CD4-positive, alpha-beta memory T cell (primary cell): ENCODE measurements at regions not wholly inside any gene's neighbourhood (a gene's known extent, or its start where the extent isn't known, plus 50 kb on each side); places are given as distances from the start of the nearest gene placed in this dataset.

Source experiments
- CTCF ChIA-PET: fragments of 350-600 bp; sonication (Branson Sonifier 250); formaldehyde crosslinking; loops from one replicate; lab custom pipeline; 2021; ENCODE audit warnings: inconsistent platforms; ENCODE audit not compliant: partially characterized antibody; lab: Charles Lee
- POLR2A ChIA-PET: fragments of 350-600 bp; sonication (Branson Sonifier 250); formaldehyde crosslinking; loops from one replicate; lab custom pipeline; 2021; ENCODE audit not compliant: partially characterized antibody; lab: Charles Lee
- DNase-seq, 5 donors: peaks; one replicate each; pipeline versions ENCODE4 v3.0.0 to v3.0.0-alpha.2; 2020 to 2022; ENCODE audit warnings: mixed read lengths in 1 of 5
- H3K27ac ChIP-seq: one replicate; pipeline ENCODE4 v1.7.0; 2013; ENCODE audit warnings: low read depth, low read length
- H3K27me3 ChIP-seq: 2 replicates; pipeline ENCODE4 v1.7.0; 2013; ENCODE audit warnings: mild to moderate bottlenecking, low read length, moderate library complexity; ENCODE audit not compliant: insufficient read depth
- H3K36me3 ChIP-seq: 2 replicates; pipeline ENCODE4 v1.7.0; 2013; ENCODE audit warnings: mild to moderate bottlenecking, low read length, moderate library complexity; ENCODE audit not compliant: insufficient read depth
- H3K4me1 ChIP-seq: 2 replicates; pipeline ENCODE4 v1.7.0; 2013; ENCODE audit warnings: mild to moderate bottlenecking, low read length, moderate library complexity; ENCODE audit not compliant: insufficient read depth
- H3K4me3 ChIP-seq, 2 donors: one replicate each; pipeline ENCODE4 v1.7.0; 2013; ENCODE audit warnings: low read length in 2 of 2, mild to moderate bottlenecking in 1 of 2
- H3K9me3 ChIP-seq, 2 donors: one replicate each; pipeline ENCODE4 v1.7.0; 2013; ENCODE audit warnings: low read length in 2 of 2, control low read depth in 1 of 2; ENCODE audit not compliant: control insufficient read depth in 1 of 2
- H3K27ac Mint-ChIP-seq, 7 donors: one replicate each; pipeline ENCODE4 v1.8.0; 2020 to 2021; ENCODE audit warnings: mixed read lengths in 7 of 7, mild to moderate bottlenecking in 6 of 7, inconsistent platforms in 3 of 7, moderate library complexity in 3 of 7
- H3K27me3 Mint-ChIP-seq, 2 donors: one replicate each; pipeline ENCODE4 v1.8.0; 2020 to 2021; ENCODE audit warnings: mixed read lengths in 2 of 2
- H3K36me3 Mint-ChIP-seq, 2 donors: one replicate each; pipeline ENCODE4 v1.8.0; 2020 to 2021; ENCODE audit warnings: mixed read lengths in 2 of 2, inconsistent platforms in 1 of 2, mild to moderate bottlenecking in 1 of 2
- H3K4me1 Mint-ChIP-seq, 4 donors: one replicate each; pipeline ENCODE4 v1.8.0; 2020 to 2021; ENCODE audit warnings: mixed read lengths in 4 of 4, mild to moderate bottlenecking in 1 of 4
- H3K4me3 Mint-ChIP-seq, 8 donors: one replicate each; pipeline ENCODE4 v1.8.0; 2020 to 2021; ENCODE audit warnings: mixed read lengths in 8 of 8, mild to moderate bottlenecking in 7 of 8, moderate library complexity in 6 of 8, inconsistent platforms in 3 of 8
- H3K9me3 Mint-ChIP-seq, 8 donors: one replicate each; pipeline ENCODE4 v1.8.0; 2020 to 2021; ENCODE audit warnings: mixed read lengths in 8 of 8, mild to moderate bottlenecking in 5 of 8, inconsistent platforms in 3 of 8, moderate library complexity in 1 of 8
- intact Hi-C: fragments of 100-400 bp; cut with micrococcal nuclease; formaldehyde crosslinking; loops from one replicate; pipeline ENCODE4 v1.15.1; 2023

DNA sequence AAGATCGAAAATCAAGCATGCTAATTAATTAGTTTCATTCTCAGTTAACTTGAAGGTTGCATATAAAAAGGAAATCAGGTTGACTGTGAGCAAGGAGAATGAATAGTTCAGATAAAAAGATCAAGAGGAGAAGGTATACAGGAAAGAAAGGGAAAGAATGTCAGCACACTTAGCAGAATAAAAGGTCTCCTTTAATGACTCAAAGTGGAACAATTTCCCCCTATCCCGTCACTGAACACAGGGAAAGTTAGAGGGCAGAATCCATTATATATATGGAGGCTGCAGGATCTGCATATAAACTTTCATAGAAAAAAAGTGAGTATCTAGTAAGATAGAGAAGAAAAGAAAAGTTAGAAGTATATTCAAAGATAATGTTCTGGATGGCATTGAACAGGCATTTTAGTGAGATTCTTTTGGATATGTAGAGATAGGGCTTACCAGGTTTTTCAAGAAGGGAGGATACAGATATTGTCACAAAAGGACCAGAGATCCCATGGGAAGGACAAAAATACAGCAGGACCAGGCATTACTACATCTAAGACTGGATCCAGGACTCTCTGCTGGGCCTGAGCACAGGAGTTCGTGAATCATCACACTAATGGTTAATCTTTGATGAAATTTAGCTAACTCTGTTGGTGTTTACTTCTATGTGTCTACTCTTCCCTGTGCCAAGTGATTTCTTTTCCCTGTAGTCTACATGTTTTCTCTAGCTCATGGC is 988.2 kb upstream of the ARRDC3 start:
- Histone ChIP-seq H3K4me3 (no peak overlapping the region), H3K9me3 (no peaks in the 10 kb centered on the region), H3K27me3 (no peaks in the 10 kb centered on the region), H3K27ac (no peak overlapping the region), H3K4me1 (no peaks in the 10 kb centered on the region), H3K36me3 (no peaks in the 10 kb centered on the region)
- no peak for DNase-seq
- ChIA-PET CTCF (no interaction called here), POLR2A (no interaction called here)
- no peak overlapping the region for H3K4me3 Mint-ChIP-seq
- no peaks in the 10 kb centered on the region for H3K36me3 Mint-ChIP-seq
- no peaks in the 10 kb centered on the region for H3K27me3 Mint-ChIP-seq
- no peak overlapping the region for H3K27ac Mint-ChIP-seq
- no peaks in the 10 kb centered on the region for H3K4me1 Mint-ChIP-seq
- H3K9me3 Mint-ChIP-seq: peaks cover 0 to 16% (median 5%) of the 10 kb centered on the region in 8 donors
- intact Hi-C loops: no loop called here

DNA sequence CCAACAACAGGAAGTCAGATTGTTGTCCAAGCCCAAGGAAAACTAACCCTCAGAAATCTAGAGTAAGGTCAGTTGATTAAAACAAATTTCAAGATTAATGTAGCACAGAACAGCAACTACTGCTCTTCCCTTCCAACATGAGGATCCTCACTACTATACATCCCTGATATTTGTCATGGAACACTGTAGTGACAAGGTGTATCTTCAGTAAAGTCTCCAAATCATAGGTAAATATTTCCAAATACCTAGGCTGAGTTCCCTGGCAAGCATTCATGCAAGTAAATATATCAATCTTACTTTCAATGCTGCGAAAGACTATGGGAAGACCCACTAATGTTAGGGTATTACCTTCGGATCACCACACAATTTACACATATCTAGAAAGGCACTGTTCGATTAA is 986.9 kb upstream of the ARRDC3 start:
- Histone ChIP-seq H3K4me3 (no peak overlapping the region), H3K36me3 (no peaks in the 10 kb centered on the region), H3K9me3 (no peaks in the 10 kb centered on the region), H3K4me1 (no peaks in the 10 kb centered on the region), H3K27me3 (no peaks in the 10 kb centered on the region), H3K27ac (no peak overlapping the region)
- POLR2A ChIA-PET: no interaction called here
- intact Hi-C loops: no loop called here
- Mint-ChIP-seq H3K27me3 (no peaks in the 10 kb centered on the region), H3K9me3 (peaks cover 0 to 16% (median 5%) of the 10 kb centered on the region in 8 donors), H3K27ac (no peak overlapping the region), H3K4me1 (no peaks in the 10 kb centered on the region), H3K4me3 (no peak overlapping the region), H3K36me3 (no peaks in the 10 kb centered on the region)
- DNase-seq: no peak
- CTCF ChIA-PET: no interaction called here

DNA sequence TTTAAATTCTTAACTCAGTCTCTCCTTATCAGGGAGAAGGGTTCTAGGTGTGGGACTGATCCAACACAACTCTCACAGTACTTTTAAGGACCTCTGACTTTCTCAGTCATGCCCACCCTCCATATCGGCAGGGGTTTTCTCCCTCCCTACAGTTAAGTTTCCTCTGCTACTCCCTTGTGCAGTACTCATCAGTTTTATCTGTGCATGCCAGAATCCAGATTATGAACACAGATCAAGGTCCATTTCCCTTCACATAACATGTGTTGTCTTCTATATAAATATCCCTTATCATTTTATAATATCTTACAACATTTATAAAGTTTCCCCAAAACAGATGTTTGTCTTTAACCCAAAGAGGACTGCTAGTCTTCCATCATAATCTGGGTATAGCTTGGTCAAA is 986.5 kb upstream of the ARRDC3 start:
- H3K36me3 Mint-ChIP-seq: no peaks in the 10 kb centered on the region
- no peaks in the 10 kb centered on the region for H3K4me1 Mint-ChIP-seq
- DNase-seq: no peak
- Histone ChIP-seq H3K4me1 (no peaks in the 10 kb centered on the region), H3K27me3 (no peaks in the 10 kb centered on the region), H3K9me3 (no peaks in the 10 kb centered on the region), H3K4me3 (no peak overlapping the region), H3K36me3 (no peaks in the 10 kb centered on the region), H3K27ac (no peak overlapping the region)
- H3K9me3 Mint-ChIP-seq: peaks cover 0 to 16% (median 5%) of the 10 kb centered on the region in 8 donors
- H3K27me3 Mint-ChIP-seq: no peaks in the 10 kb centered on the region
- no peak overlapping the region for H3K4me3 Mint-ChIP-seq
- POLR2A ChIA-PET: no interaction called here
- CTCF ChIA-PET: no interaction called here
- no peak overlapping the region for H3K27ac Mint-ChIP-seq
- intact Hi-C loops: no loop called here

DNA sequence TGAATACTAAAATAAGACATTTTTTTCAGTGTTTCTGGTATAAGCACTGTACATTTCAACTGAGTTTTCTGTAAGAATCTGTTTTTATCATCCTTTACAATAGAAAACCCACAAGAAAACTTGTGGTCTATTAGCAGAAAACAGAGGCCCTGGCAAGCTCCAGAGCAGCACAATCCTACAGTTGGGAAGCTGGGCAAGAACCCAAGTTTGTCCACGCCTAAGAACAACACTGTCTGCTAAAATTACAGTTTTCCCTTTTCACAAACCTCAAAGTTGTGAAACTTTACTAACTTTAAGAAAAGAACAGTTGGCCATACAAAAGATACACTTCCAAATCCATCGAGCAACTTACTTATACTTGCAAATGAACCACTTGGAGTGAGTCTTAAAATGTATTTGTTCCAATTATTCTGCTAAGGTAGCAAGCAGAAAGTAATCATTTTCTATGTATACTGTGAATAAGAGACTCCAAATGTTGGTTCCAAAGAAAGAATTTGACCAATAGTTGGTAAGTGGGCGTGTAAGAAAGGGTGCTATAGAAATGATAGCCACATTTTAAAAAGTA is 982.0 kb upstream of the ARRDC3 start:
- H3K36me3 ChIP-seq: no peaks in the 10 kb centered on the region
- intact Hi-C loops: no loop called here
- Mint-ChIP-seq H3K4me3 (no peak overlapping the region), H3K27ac (no peak overlapping the region), H3K9me3 (peaks cover 0 to 18% (median 5%) of the 10 kb centered on the region in 8 donors), H3K27me3 (no peaks in the 10 kb centered on the region), H3K36me3 (no peaks in the 10 kb centered on the region), H3K4me1 (no peaks in the 10 kb centered on the region)
- H3K27me3 ChIP-seq: no peaks in the 10 kb centered on the region
- CTCF ChIA-PET: no interaction called here
- H3K27ac ChIP-seq: no peak overlapping the region
- H3K4me3 ChIP-seq: no peak overlapping the region
- no peak for DNase-seq
- POLR2A ChIA-PET: no interaction called here
- no peaks in the 10 kb centered on the region for H3K9me3 ChIP-seq
- no peaks in the 10 kb centered on the region for H3K4me1 ChIP-seq

DNA sequence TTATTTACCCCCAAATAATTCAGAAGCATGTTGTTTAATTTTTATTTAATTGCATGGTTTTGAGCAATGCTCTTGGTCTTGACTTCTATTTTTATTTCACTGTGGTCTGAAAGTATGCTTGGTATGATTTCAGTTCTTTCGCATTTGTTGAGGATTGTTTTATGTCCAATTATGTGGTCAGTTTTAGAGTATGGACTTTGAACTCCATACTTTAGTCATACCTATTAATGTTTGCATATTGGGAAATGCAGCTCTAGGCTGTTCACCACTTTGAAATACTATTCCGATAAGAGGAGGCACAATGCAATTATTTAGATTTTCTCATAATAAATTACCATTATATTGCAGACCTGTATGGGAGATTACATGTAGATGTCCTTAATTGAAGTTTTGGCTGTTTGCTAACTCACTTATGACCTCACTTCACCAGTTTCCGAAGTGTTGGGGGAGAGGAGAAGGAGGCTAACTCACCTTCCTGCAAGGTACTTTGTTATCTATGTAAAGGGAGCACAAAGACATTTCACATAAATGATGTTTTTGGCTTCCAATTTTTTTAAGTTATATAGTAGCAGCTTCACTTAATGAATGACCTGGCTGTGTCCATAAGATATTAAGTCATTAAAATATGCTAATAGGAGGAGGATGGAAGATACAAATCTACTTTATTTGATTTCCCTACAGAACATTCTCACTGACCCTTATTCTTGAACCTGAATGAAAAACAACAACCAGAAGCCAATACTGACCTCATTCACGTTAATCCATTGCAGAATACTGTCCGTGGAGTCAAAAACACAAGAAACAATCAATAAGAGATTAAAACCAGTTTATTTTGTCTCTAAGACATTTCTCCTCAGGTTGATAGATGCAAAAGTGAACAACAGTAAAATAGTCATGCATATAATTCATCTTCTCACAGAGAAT is 970.3 kb upstream of the ARRDC3 start:
- H3K36me3 Mint-ChIP-seq: no peaks in the 10 kb centered on the region
- no peak for DNase-seq
- H3K9me3 Mint-ChIP-seq: peaks cover 0 to 38% (median 12%) of the 10 kb centered on the region in 8 donors
- ChIA-PET CTCF (no interaction called here), POLR2A (no interaction called here)
- no peaks in the 10 kb centered on the region for H3K36me3 ChIP-seq
- intact Hi-C loops: no loop called here
- H3K4me1 Mint-ChIP-seq: no peaks in the 10 kb centered on the region
- H3K9me3 ChIP-seq: no peaks in the 10 kb centered on the region
- no peaks in the 10 kb centered on the region for H3K4me1 ChIP-seq
- no peak overlapping the region for H3K27ac Mint-ChIP-seq
- H3K27me3 ChIP-seq: no peaks in the 10 kb centered on the region
- H3K4me3 ChIP-seq: no peak overlapping the region
- no peak overlapping the region for H3K27ac ChIP-seq
- H3K27me3 Mint-ChIP-seq: no peaks in the 10 kb centered on the region
- no peak overlapping the region for H3K4me3 Mint-ChIP-seq

DNA sequence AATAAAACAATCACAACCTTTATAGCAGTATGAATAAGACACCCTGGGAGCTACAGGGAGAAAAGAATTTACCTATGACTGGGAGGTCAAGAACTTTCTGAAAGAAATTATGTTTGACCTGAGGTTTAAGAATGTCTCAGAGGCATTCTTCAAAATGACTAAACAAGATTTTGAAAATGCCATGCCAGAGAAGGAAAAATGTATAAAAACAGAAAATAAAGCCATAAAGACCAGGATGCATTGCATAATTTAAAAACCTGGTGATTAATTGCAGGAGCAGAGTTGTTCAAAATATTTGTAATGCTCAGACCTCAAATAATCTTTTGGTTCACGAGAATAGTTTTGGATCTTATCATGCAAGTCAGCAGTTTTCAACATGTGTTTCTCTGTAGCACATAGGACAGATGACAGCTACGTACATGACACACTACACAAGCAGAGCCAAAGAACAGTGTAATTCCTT is 954.7 kb upstream of the ARRDC3 start:
- Mint-ChIP-seq H3K4me3 (no peak overlapping the region), H3K27me3 (no peaks in the 10 kb centered on the region), H3K27ac (no peak overlapping the region), H3K36me3 (no peaks in the 10 kb centered on the region), H3K9me3 (peaks cover 0 to 4% (median 3%) of the 10 kb centered on the region in 8 donors), H3K4me1 (no peaks in the 10 kb centered on the region)
- DNase-seq: no peak
- no peak overlapping the region for H3K27ac ChIP-seq
- CTCF ChIA-PET: no interaction called here
- no peaks in the 10 kb centered on the region for H3K27me3 ChIP-seq
- POLR2A ChIA-PET: no interaction called here
- H3K4me1 ChIP-seq: no peaks in the 10 kb centered on the region
- H3K9me3 ChIP-seq: no peaks in the 10 kb centered on the region
- H3K36me3 ChIP-seq: no peaks in the 10 kb centered on the region
- intact Hi-C loops: no loop called here
- no peak overlapping the region for H3K4me3 ChIP-seq

DNA sequence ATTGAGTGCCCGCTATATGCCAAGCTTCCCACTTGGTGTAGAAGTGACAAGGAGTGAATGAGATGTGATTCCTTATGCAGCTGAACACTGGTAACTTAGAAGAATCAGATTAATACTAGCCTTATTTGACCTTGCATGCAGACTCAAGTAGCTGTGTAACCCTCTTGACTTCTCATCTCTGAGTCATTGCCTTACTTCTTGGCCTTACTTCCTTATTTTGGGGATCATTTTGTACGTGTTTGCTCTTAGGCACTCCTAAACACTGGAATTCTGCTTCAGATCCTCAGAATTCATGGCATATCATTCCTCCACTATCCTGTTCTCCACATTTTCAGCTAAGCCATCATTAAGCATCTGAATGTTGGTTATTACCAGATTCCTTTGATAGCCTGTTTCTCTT is 948.9 kb upstream of the ARRDC3 start:
- ChIA-PET POLR2A (no interaction called here), CTCF (no interaction called here)
- Histone ChIP-seq H3K27ac (no peak overlapping the region), H3K36me3 (no peaks in the 10 kb centered on the region), H3K4me3 (no peak overlapping the region), H3K27me3 (no peaks in the 10 kb centered on the region), H3K9me3 (no peaks in the 10 kb centered on the region), H3K4me1 (no peaks in the 10 kb centered on the region)
- DNase-seq: no peak
- Mint-ChIP-seq H3K36me3 (no peaks in the 10 kb centered on the region), H3K4me3 (no peak overlapping the region), H3K4me1 (no peaks in the 10 kb centered on the region), H3K9me3 (peaks cover 0 to 6% (median 0%) of the 10 kb centered on the region in 8 donors), H3K27me3 (no peaks in the 10 kb centered on the region), H3K27ac (no peak overlapping the region)
- intact Hi-C loops: no loop called here
